ENCODE measurements at regions not wholly inside any gene's neighbourhood (a gene's known extent, or its start where the extent isn't known, plus 50 kb on each side); places are given as distances from the start of the nearest gene placed in this dataset.

DNA sequence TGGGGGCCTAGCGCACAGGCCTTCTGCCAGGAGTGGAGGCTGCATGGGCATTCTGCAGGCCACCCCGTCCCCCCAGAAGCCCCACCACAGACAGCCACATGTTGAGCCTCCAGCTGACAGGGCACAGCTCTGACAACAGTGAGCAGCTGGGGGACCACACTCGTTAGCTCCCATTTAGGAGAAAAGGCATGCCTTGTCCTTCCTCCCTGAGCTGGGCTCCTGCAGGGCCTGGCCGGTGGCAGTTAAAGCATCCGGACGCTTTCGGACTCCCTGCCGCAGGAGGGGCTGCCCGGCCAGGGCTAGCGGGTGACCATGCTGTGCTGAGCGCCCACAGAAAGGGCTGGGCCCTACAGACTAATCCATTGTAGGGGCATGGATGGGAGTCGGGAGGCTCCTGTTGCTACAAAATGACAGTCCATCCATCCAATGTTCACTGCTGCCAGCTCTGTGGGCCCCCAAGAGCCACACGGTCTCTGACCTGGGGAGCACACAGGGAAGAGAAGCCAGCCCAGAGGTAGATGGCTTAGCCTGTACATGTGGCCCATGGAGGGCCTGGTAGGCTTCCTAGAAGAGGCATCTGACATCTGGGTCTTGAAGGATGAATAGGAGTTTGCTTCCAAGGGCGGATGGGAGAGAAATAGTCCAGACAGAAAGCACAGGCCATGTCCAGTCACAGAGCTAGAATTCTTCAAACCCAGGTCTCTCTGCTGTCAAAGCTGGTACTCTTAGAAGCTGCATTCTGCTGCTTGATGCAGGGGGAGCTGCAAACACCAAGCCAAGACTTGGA lies 116.5 kb upstream of the VSTM2B start:
- H3K79me2 ChIP-seq (ENCODE audit: control insufficient read depth, insufficient read depth, low read length): no peaks in the 10 kb centered on the region
- FAIRE-seq (no peak), DNase-seq (ENCODE audit: low read depth, low spot score) (no peak)
- H3K9ac ChIP-seq (ENCODE audit: control insufficient read depth, extremely low read depth, insufficient read depth, low read length): no peak overlapping the region
- no peak overlapping the region for H3K27ac ChIP-seq (ENCODE audit: control insufficient read depth, insufficient read depth, low read length)
- no peak overlapping the region for H3K4me2 ChIP-seq (ENCODE audit: control insufficient read depth, extremely low read depth, insufficient read depth, low read depth, low read length)
- dilution Hi-C loops (cut with MboI; ENCODE audit: extremely low pct_ligation_motif_present, low sequenced_read_pairs): no loop called here
- no peaks in the 10 kb centered on the region for H3K27me3 ChIP-seq (ENCODE audit: control insufficient read depth, extremely low read depth, insufficient read depth, low read length)
- TF ChIP-seq EZH2 (IDR thresholded peaks at IDR 0.05; ENCODE audit: low read length) (no peak), CTCF (optimal IDR thresholded peaks at IDR 0.05 in 1 of 3, IDR thresholded peaks at IDR 0.05 in 1 of 3, conservative IDR thresholded peaks at IDR 0.05 in 1 of 3; ENCODE audit: extremely low read depth in 1 of 3, insufficient read depth in 2 of 3, low read length in 3 of 3) (no peak)
- no peaks in the 10 kb centered on the region for H3K4me1 ChIP-seq (ENCODE audit: control insufficient read depth, extremely low read depth, insufficient read depth, low read length)
- no peaks in the 10 kb centered on the region for H3K36me3 ChIP-seq (ENCODE audit: control insufficient read depth in 2 of 2, extremely low read depth in 1 of 2, insufficient read depth in 2 of 2, low read length in 2 of 2)
- H3K4me3 ChIP-seq (ENCODE audit: control insufficient read depth in 2 of 3, extremely low read depth in 1 of 3, insufficient read depth in 2 of 3, low read depth in 1 of 3, low read length in 3 of 3): no peak overlapping the region
- peaks cover 3% of the 10 kb centered on the region for H3K9me3 ChIP-seq (ENCODE audit: control insufficient read depth, low read depth, low read length)
- no peaks in the 10 kb centered on the region for H4K20me1 ChIP-seq (ENCODE audit: control insufficient read depth, extremely low read depth, insufficient read depth, low read length)
- H2AFZ ChIP-seq (ENCODE audit: control insufficient read depth, low read length): no peak overlapping the region
- H3K9me1 ChIP-seq (ENCODE audit: control insufficient read depth, extremely low read depth, insufficient read depth, low read length): no peaks in the 10 kb centered on the region

DNA sequence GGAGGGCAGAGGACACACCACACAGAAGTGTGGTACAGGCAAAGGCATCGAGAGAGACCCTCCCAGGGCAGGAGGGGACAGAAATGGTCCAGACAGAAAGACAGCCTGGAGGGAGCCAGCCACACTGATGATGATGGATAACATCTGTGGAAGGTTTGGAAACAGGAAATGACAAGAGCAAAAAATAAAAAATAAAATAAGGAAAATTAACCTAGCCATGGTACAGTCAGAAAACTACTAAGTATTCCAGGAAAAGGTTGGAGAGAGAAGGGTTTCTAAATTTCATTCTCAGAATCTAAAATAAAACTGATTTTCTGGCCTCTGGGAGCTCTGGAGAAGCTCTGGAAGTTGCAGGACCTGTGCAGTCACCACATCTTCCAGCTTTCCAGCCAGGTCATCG lies 115.2 kb upstream of the VSTM2B start:
- no peaks in the 10 kb centered on the region for H3K9me1 ChIP-seq (ENCODE audit: control insufficient read depth, extremely low read depth, insufficient read depth, low read length)
- H3K79me2 ChIP-seq (ENCODE audit: control insufficient read depth, insufficient read depth, low read length): no peaks in the 10 kb centered on the region
- DNase-seq (ENCODE audit: low read depth, low spot score) (no peak), FAIRE-seq (no peak)
- no peak overlapping the region for H3K27ac ChIP-seq (ENCODE audit: control insufficient read depth, insufficient read depth, low read length)
- dilution Hi-C loops (cut with MboI; ENCODE audit: extremely low pct_ligation_motif_present, low sequenced_read_pairs): no loop called here
- no peaks in the 10 kb centered on the region for H4K20me1 ChIP-seq (ENCODE audit: control insufficient read depth, extremely low read depth, insufficient read depth, low read length)
- no peak overlapping the region for H3K9ac ChIP-seq (ENCODE audit: control insufficient read depth, extremely low read depth, insufficient read depth, low read length)
- H3K36me3 ChIP-seq (ENCODE audit: control insufficient read depth in 2 of 2, extremely low read depth in 1 of 2, insufficient read depth in 2 of 2, low read length in 2 of 2): no peaks in the 10 kb centered on the region
- peaks cover 3% of the 10 kb centered on the region for H3K9me3 ChIP-seq (ENCODE audit: control insufficient read depth, low read depth, low read length)
- no peaks in the 10 kb centered on the region for H3K27me3 ChIP-seq (ENCODE audit: control insufficient read depth, extremely low read depth, insufficient read depth, low read length)
- no peaks in the 10 kb centered on the region for H3K4me1 ChIP-seq (ENCODE audit: control insufficient read depth, extremely low read depth, insufficient read depth, low read length)
- H3K4me2 ChIP-seq (ENCODE audit: control insufficient read depth, extremely low read depth, insufficient read depth, low read depth, low read length): no peak overlapping the region
- H3K4me3 ChIP-seq (ENCODE audit: control insufficient read depth in 2 of 3, extremely low read depth in 1 of 3, insufficient read depth in 2 of 3, low read depth in 1 of 3, low read length in 3 of 3): no peak overlapping the region
- H2AFZ ChIP-seq (ENCODE audit: control insufficient read depth, low read length): no peak overlapping the region
- TF ChIP-seq CTCF (optimal IDR thresholded peaks at IDR 0.05 in 1 of 3, IDR thresholded peaks at IDR 0.05 in 1 of 3, conservative IDR thresholded peaks at IDR 0.05 in 1 of 3; ENCODE audit: extremely low read depth in 1 of 3, insufficient read depth in 2 of 3, low read length in 3 of 3) (no peak), EZH2 (IDR thresholded peaks at IDR 0.05; ENCODE audit: low read length) (no peak)

All from keratinocyte (primary cell).